SK-N-SH treated with all-trans-retinoic acid at 6 μM for 48 hours (cell line): ENCODE measurements at regions not wholly inside any gene's neighbourhood (a gene's known extent, or its start where the extent isn't known, plus 50 kb on each side); places are given as distances from the start of the nearest gene placed in this dataset.
"Not testable (repeated sequence)": the region's sequence is repeated elsewhere in the genome, so short reads cannot be mapped to it uniquely, and the experiment has no call there.

ENCODE experiments used
- ATAC-seq: fragments of 200-7000 bp; cut with Tn5 transposase; 3 replicates; pipeline ENCODE4 v1.9.1; 2020; ENCODE audit warnings: mild to moderate bottlenecking, moderate library complexity
- ARNTL ChIP-seq: fragments of 450-650 bp; formaldehyde crosslinking; IDR thresholded peaks from 2 replicates; pipeline ENCODE4 v1.5.0; 2020; ENCODE audit warnings: low read depth, mild to moderate bottlenecking, moderate library complexity, borderline replicate concordance
- BACH2 ChIP-seq: fragments of 250-450 bp; sonication (Bioruptor Pico); IDR thresholded peaks from 2 replicates; pipeline ENCODE4 v1.9.0; 2021; ENCODE audit warnings: mild to moderate bottlenecking, borderline replicate concordance
- CREB5 ChIP-seq: fragments of 250-450 bp; sonication (Bioruptor Pico); IDR thresholded peaks from 2 replicates; pipeline ENCODE4 v1.5.1; 2020; ENCODE audit warnings: low read depth, mild to moderate bottlenecking, moderate library complexity
- CSRNP3 ChIP-seq: fragments of 250-450 bp; sonication (Bioruptor Pico); IDR thresholded peaks from 2 replicates; pipeline ENCODE4 v1.5.1; 2021; ENCODE audit warnings: mild to moderate bottlenecking, moderate library complexity
- ESRRG ChIP-seq: fragments of 250-450 bp; sonication (Bioruptor Pico); IDR thresholded peaks from 2 replicates; pipeline ENCODE4 v1.6.1; 2021; ENCODE audit warnings: mild to moderate bottlenecking
- GLIS3 ChIP-seq: fragments of 250-450 bp; sonication (Bioruptor Pico); IDR thresholded peaks from 2 replicates; pipeline ENCODE4 v1.5.0; 2020; ENCODE audit warnings: mild to moderate bottlenecking, moderate library complexity
- ISL1 ChIP-seq: fragments of 250-450 bp; sonication (Bioruptor Pico); IDR thresholded peaks from 2 replicates; pipeline ENCODE4 v2.1.2; 2022; ENCODE audit warnings: mild to moderate bottlenecking, moderate library complexity
- PATZ1 ChIP-seq: fragments of 250-450 bp; sonication (Bioruptor Pico); IDR thresholded peaks from 2 replicates; pipeline ENCODE4 v1.8.0; 2020; ENCODE audit warnings: mild to moderate bottlenecking, moderate library complexity, borderline replicate concordance
- POU6F1 ChIP-seq: fragments of 250-450 bp; sonication (Bioruptor Pico); IDR thresholded peaks from 2 replicates; pipeline ENCODE4 v1.8.0; 2021; ENCODE audit warnings: low read depth, mild to moderate bottlenecking, moderate library complexity, borderline replicate concordance
- PPARA ChIP-seq: fragments of 250-450 bp; sonication (Bioruptor Pico); IDR thresholded peaks from 2 replicates; pipeline ENCODE4 v1.5.0; 2020; ENCODE audit warnings: mild to moderate bottlenecking, borderline replicate concordance
- RARB ChIP-seq: fragments of 250-450 bp; sonication (Bioruptor Pico); IDR thresholded peaks from 2 replicates; pipeline ENCODE4 v1.8.0; 2021; ENCODE audit warnings: mild to moderate bottlenecking, moderate library complexity
- TSHZ2 ChIP-seq: fragments of 250-450 bp; sonication (Bioruptor Pico); IDR thresholded peaks from 2 replicates; pipeline ENCODE4 v1.5.0; 2020; ENCODE audit warnings: mild to moderate bottlenecking, moderate library complexity
- ZC3H10 ChIP-seq: fragments of 250-450 bp; sonication (Bioruptor Pico); IDR thresholded peaks from 2 replicates; pipeline ENCODE4 v1.5.1; 2021; ENCODE audit warnings: mild to moderate bottlenecking, moderate library complexity
- ZFP3 ChIP-seq: fragments of 250-450 bp; sonication (Bioruptor Pico); IDR thresholded peaks from 2 replicates; pipeline ENCODE4 v1.5.0; 2020; ENCODE audit warnings: mild to moderate bottlenecking, moderate library complexity
- ZFP30 ChIP-seq: fragments of 450-650 bp; formaldehyde crosslinking; IDR thresholded peaks from 2 replicates; pipeline ENCODE4 v1.5.0; 2022; ENCODE audit warnings: mild to moderate bottlenecking, moderate library complexity
- ZNF565 ChIP-seq: fragments of 450-650 bp; formaldehyde crosslinking; conservative IDR thresholded peaks from 2 replicates; pipeline ENCODE4 v1.5.0; 2020; ENCODE audit warnings: low read depth, mild to moderate bottlenecking, moderate library complexity
- ZNF70 ChIP-seq: fragments of 450-650 bp; formaldehyde crosslinking; IDR thresholded peaks from 2 replicates; pipeline ENCODE4 v1.5.0; 2020; ENCODE audit warnings: mild to moderate bottlenecking, moderate library complexity

GRCh38 chr2:184444623-184445223 is 153.6 kb upstream of the ZNF804A start (continued):
- TF ChIP-seq CSRNP3 (CRISPR knock-in tag) (no peak), ZFP3 (CRISPR knock-in tag) (no peak), PPARA (CRISPR knock-in tag) (no peak), ZFP30 (no peak)

GRCh38 chr2:184449760-184450159 is 148.6 kb upstream of the ZNF804A start:
- TF ChIP-seq BACH2 (CRISPR knock-in tag) (no peak), ZNF565 (CRISPR knock-in tag) (no peak), ZFP30 (no peak), ISL1 (no peak), ESRRG (CRISPR knock-in tag) (no peak), ARNTL (CRISPR knock-in tag) (no peak), CSRNP3 (CRISPR knock-in tag) (no peak), POU6F1 (no peak), GLIS3 (CRISPR knock-in tag) (no peak), ZFP3 (CRISPR knock-in tag) (no peak)
- ATAC-seq, result no peak

GRCh38 chr2:184452907-184453306 is 145.4 kb upstream of the ZNF804A start:
- ATAC-seq, result no peak
- TF ChIP-seq ZFP3 (CRISPR knock-in tag), result no peak
- TF ChIP-seq GLIS3 (CRISPR knock-in tag), result no peak
- no peak for TF ChIP-seq RARB
- TF ChIP-seq PATZ1, result no peak
- TF ChIP-seq ZNF70, result no peak

GRCh38 chr2:184455624-184456023 is 142.7 kb upstream of the ZNF804A start:
- no peak for ATAC-seq
- no peak for TF ChIP-seq PATZ1
- TF ChIP-seq ZC3H10 (CRISPR knock-in tag), result no peak
- no peak for TF ChIP-seq GLIS3 (CRISPR knock-in tag)
- no peak for TF ChIP-seq ZNF70
- TF ChIP-seq ARNTL (CRISPR knock-in tag), result no peak
- TF ChIP-seq TSHZ2, result no peak
- no peak for TF ChIP-seq BACH2 (CRISPR knock-in tag)
- no peak for TF ChIP-seq ZFP3 (CRISPR knock-in tag)
- TF ChIP-seq ISL1, result no peak
- TF ChIP-seq CREB5 (CRISPR knock-in tag), result no peak
- no peak for TF ChIP-seq PPARA (CRISPR knock-in tag)

GRCh38 chr2:184456693-184457092 is 141.6 kb upstream of the ZNF804A start:
- ATAC-seq, result not testable (repeated sequence)
